GOT3 (cell line): ENCODE measurements at regions not wholly inside any gene's neighbourhood (a gene's known extent, or its start where the extent isn't known, plus 50 kb on each side); places are given as distances from the start of the nearest gene placed in this dataset.
"Not testable (repeated sequence)": the region's sequence is repeated elsewhere in the genome, so short reads cannot be mapped to it uniquely, and the experiment has no call there.

Experiments
- DNase-seq: peaks from one replicate; lab custom pipeline; 2025; ENCODE audit warnings: mixed read lengths; lab: John Stamatoyannopoulos, UW

- no peak for DNase-seq
Observed at GRCh38 chr5:117624201-117624600, 1049.6 kb upstream of the SEMA6A start.

GRCh38 chr5:117623042-117623805 is 1048.6 kb upstream of the SEMA6A start:
- DNase-seq: no peak

GRCh38 chr5:117621921-117622320 is 1047.3 kb upstream of the SEMA6A start:
- DNase-seq: no peak

- DNase-seq: no peak
Observed at GRCh38 chr5:117615226-117615625, 1040.6 kb upstream of the SEMA6A start.

- DNase-seq: no peak
Observed at GRCh38 chr5:117614408-117614807, 1039.8 kb upstream of the SEMA6A start.

GRCh38 chr5:117604845-117605244 is 1030.2 kb upstream of the SEMA6A start:
- no peak for DNase-seq

GRCh38 chr5:117599811-117600210 is 1025.2 kb upstream of the SEMA6A start:
- not testable (repeated sequence) for DNase-seq

- no peak for DNase-seq
Observed at GRCh38 chr5:117594166-117594565, 1019.5 kb upstream of the SEMA6A start.

- DNase-seq: no peak
Observed at GRCh38 chr5:117590944-117591343, 1016.3 kb upstream of the SEMA6A start.

- DNase-seq: no peak
Observed at GRCh38 chr5:117588611-117589010, 1014.0 kb upstream of the SEMA6A start.

- no peak for DNase-seq
Observed at GRCh38 chr5:117587111-117587510, 1012.5 kb upstream of the SEMA6A start.

GRCh38 chr5:117568622-117569021 is 994.0 kb upstream of the SEMA6A start:
- no peak for DNase-seq

GRCh38 chr5:117568126-117568525 is 993.5 kb upstream of the SEMA6A start:
- DNase-seq: no peak

GRCh38 chr5:117562647-117563046 is 988.0 kb upstream of the SEMA6A start:
- DNase-seq: no peak

GRCh38 chr5:117561531-117561930 is 986.9 kb upstream of the SEMA6A start:
- no peak for DNase-seq

- no peak for DNase-seq
Observed at GRCh38 chr5:117559005-117559844, 984.6 kb upstream of the SEMA6A start.

GRCh38 chr5:117551236-117551635 is 976.6 kb upstream of the SEMA6A start:
- DNase-seq: no peak

GRCh38 chr5:117547192-117547591 is 972.6 kb upstream of the SEMA6A start:
- no peak for DNase-seq

- DNase-seq: no peak
Observed at GRCh38 chr5:117539692-117540091, 965.1 kb upstream of the SEMA6A start.

- no peak for DNase-seq
Observed at GRCh38 chr5:117533792-117534191, 959.2 kb upstream of the SEMA6A start.

- DNase-seq: not testable (repeated sequence)
Observed at GRCh38 chr5:117533051-117533670, 958.5 kb upstream of the SEMA6A start.

GRCh38 chr5:117519957-117520500 is 945.4 kb upstream of the SEMA6A start:
- DNase-seq: no peak
